ENCODE measurements at regions not wholly inside any gene's neighbourhood (a gene's known extent, or its start where the extent isn't known, plus 50 kb on each side); places are given as distances from the start of the nearest gene placed in this dataset.
"Not testable (repeated sequence)": the region's sequence is repeated elsewhere in the genome, so short reads cannot be mapped to it uniquely, and the experiment has no call there.

GRCh38 chr6:57730726-57731125 is 413.3 kb downstream of the PRIM2 start:
- H3K79me2 ChIP-seq (ENCODE audit: control insufficient read depth, insufficient read depth, low read length); H3K4me2 ChIP-seq (ENCODE audit: control insufficient read depth, insufficient read depth); H3K27ac ChIP-seq (ENCODE audit: control insufficient read depth, insufficient read depth); RAD21 ChIA-PET (ENCODE audit: unreplicated experiment); H3K4me3 ChIP-seq; CTCF ChIA-PET; H3K27me3 ChIP-seq (replicated peaks in 1 of 2; ENCODE audit: control insufficient read depth in 2 of 2, insufficient read depth in 2 of 2, low read length in 1 of 2); ATAC-seq; DNase-seq (ENCODE audit: low read depth, low spot score); SMC1A ChIA-PET (ENCODE audit: uncharacterized antibody, unreplicated experiment); in situ Hi-C loops (cut with MboI); FAIRE-seq; H3K9ac ChIP-seq (ENCODE audit: control insufficient read depth, insufficient read depth, low read length); BruUV-seq (replicated peaks); H3K4me1 ChIP-seq (ENCODE audit: control insufficient read depth, insufficient read depth, low read length); H3K9me3 ChIP-seq (replicated peaks; ENCODE audit: control insufficient read depth, insufficient read depth, low read length); H2AFZ ChIP-seq (ENCODE audit: control insufficient read depth, low read depth, low read length); H3K36me3 ChIP-seq (ENCODE audit: control insufficient read depth in 2 of 2, insufficient read depth in 2 of 2, low read length in 1 of 2); POLR2A ChIA-PET; H4K20me1 ChIP-seq (ENCODE audit: control insufficient read depth, insufficient read depth); intact Hi-C loops (cut with micrococcal nuclease; ENCODE audit: unreplicated experiment): not testable (repeated sequence)
- peak; percentile 32; the same call in 1 of the 2 replicates for TF ChIP-seq ZNF384 (IDR thresholded peaks at IDR 0.05; ENCODE audit: borderline replicate concordance, low read depth, low read length)
- WGBS (ENCODE audit: insufficient coverage, insufficient replicate concordance, low lambda C conversion rate, missing lambda C conversion rate), result 50% methylated on average over 4 of the region's 4 CpGs

- POLR2A ChIA-PET; intact Hi-C loops (cut with micrococcal nuclease; ENCODE audit: unreplicated experiment): not testable (repeated sequence)
- 42% methylated on average over 5 of the region's 5 CpGs for WGBS (ENCODE audit: insufficient coverage, insufficient replicate concordance, low lambda C conversion rate, missing lambda C conversion rate)
Observed at GRCh38 chr6:57747716-57748115, 430.3 kb downstream of the PRIM2 start.

GRCh38 chr6:57759850-57760249 is 442.4 kb downstream of the PRIM2 start:
- ATAC-seq; POLR2A ChIA-PET; H3K9me3 ChIP-seq (replicated peaks; ENCODE audit: control insufficient read depth, insufficient read depth, low read length); H3K4me3 ChIP-seq; SMC1A ChIA-PET (ENCODE audit: uncharacterized antibody, unreplicated experiment); H4K20me1 ChIP-seq (ENCODE audit: control insufficient read depth, insufficient read depth); CTCF ChIA-PET; FAIRE-seq; H3K4me2 ChIP-seq (ENCODE audit: control insufficient read depth, insufficient read depth); H3K4me1 ChIP-seq (ENCODE audit: control insufficient read depth, insufficient read depth, low read length); H3K79me2 ChIP-seq (ENCODE audit: control insufficient read depth, insufficient read depth, low read length); H3K27ac ChIP-seq (ENCODE audit: control insufficient read depth, insufficient read depth); in situ Hi-C loops (cut with MboI); H3K36me3 ChIP-seq (ENCODE audit: control insufficient read depth in 2 of 2, insufficient read depth in 2 of 2, low read length in 1 of 2); H3K9ac ChIP-seq (ENCODE audit: control insufficient read depth, insufficient read depth, low read length); BruUV-seq (replicated peaks); DNase-seq (ENCODE audit: low read depth, low spot score); RAD21 ChIA-PET (ENCODE audit: unreplicated experiment); H3K27me3 ChIP-seq (replicated peaks in 1 of 2; ENCODE audit: control insufficient read depth in 2 of 2, insufficient read depth in 2 of 2, low read length in 1 of 2); intact Hi-C loops (cut with micrococcal nuclease; ENCODE audit: unreplicated experiment); H2AFZ ChIP-seq (ENCODE audit: control insufficient read depth, low read depth, low read length): not testable (repeated sequence)
- WGBS (ENCODE audit: insufficient coverage, insufficient replicate concordance, low lambda C conversion rate, missing lambda C conversion rate), result 53% methylated on average over 1 of the region's 1 CpG

More at GRCh38 chr6:57747716-57748115, 430.3 kb downstream of the PRIM2 start:
- H3K4me2 ChIP-seq (ENCODE audit: control insufficient read depth, insufficient read depth); H3K4me3 ChIP-seq; H3K27me3 ChIP-seq (replicated peaks in 1 of 2; ENCODE audit: control insufficient read depth in 2 of 2, insufficient read depth in 2 of 2, low read length in 1 of 2); in situ Hi-C loops (cut with MboI); H3K9me3 ChIP-seq (replicated peaks; ENCODE audit: control insufficient read depth, insufficient read depth, low read length); H3K27ac ChIP-seq (ENCODE audit: control insufficient read depth, insufficient read depth); H3K36me3 ChIP-seq (ENCODE audit: control insufficient read depth in 2 of 2, insufficient read depth in 2 of 2, low read length in 1 of 2); H3K79me2 ChIP-seq (ENCODE audit: control insufficient read depth, insufficient read depth, low read length); BruUV-seq (replicated peaks); SMC1A ChIA-PET (ENCODE audit: uncharacterized antibody, unreplicated experiment); H3K9ac ChIP-seq (ENCODE audit: control insufficient read depth, insufficient read depth, low read length); H4K20me1 ChIP-seq (ENCODE audit: control insufficient read depth, insufficient read depth); FAIRE-seq; RAD21 ChIA-PET (ENCODE audit: unreplicated experiment); H3K4me1 ChIP-seq (ENCODE audit: control insufficient read depth, insufficient read depth, low read length); CTCF ChIA-PET; DNase-seq (ENCODE audit: low read depth, low spot score); ATAC-seq; H2AFZ ChIP-seq (ENCODE audit: control insufficient read depth, low read depth, low read length): not testable (repeated sequence)

DNA sequence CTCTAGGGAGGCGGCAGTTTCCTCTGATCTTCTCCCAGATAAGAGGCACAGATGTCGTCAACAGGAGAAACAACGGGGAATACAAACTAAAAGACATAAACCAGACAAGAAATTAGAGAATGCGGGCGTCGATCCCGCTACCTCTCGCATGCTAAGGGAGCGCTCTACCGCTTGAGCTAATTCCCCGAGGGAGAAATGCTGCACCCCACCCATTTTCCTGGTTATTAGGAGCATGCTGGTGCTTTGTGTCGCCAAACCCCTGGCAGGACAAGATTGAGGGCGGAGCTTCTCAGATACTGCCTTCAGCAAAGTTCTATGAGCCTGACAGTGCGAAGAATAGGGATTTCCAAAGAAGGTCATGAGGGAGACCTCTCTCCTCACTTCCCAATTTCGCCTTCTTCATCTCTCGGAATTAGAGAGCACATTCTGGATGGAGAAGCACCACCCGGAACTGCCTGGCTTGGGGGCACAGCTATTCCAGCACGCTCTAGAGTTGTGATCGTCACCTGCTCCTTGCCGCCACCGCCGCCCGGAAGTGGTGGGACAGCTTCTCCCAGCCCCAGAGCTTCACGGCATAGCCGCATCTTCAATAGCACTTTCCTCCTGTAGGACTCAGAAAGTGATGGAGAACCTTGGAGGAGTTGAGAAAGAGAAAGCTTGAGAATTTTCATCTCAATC is 475.4 kb downstream of the PRIM2 start:
- 34% methylated on average over 16 of the region's 25 CpGs for WGBS (ENCODE audit: insufficient coverage, insufficient replicate concordance, low lambda C conversion rate, missing lambda C conversion rate)
- H3K79me2 ChIP-seq (ENCODE audit: control insufficient read depth, insufficient read depth, low read length); H3K4me3 ChIP-seq; DNase-seq (ENCODE audit: low read depth, low spot score); H3K36me3 ChIP-seq (ENCODE audit: control insufficient read depth in 2 of 2, insufficient read depth in 2 of 2, low read length in 1 of 2); BruUV-seq (replicated peaks); intact Hi-C loops (cut with micrococcal nuclease; ENCODE audit: unreplicated experiment); H3K9me3 ChIP-seq (replicated peaks; ENCODE audit: control insufficient read depth, insufficient read depth, low read length); POLR2A ChIA-PET; in situ Hi-C loops (cut with MboI); H3K4me1 ChIP-seq (ENCODE audit: control insufficient read depth, insufficient read depth, low read length); H3K9ac ChIP-seq (ENCODE audit: control insufficient read depth, insufficient read depth, low read length); H3K27me3 ChIP-seq (replicated peaks in 1 of 2; ENCODE audit: control insufficient read depth in 2 of 2, insufficient read depth in 2 of 2, low read length in 1 of 2); FAIRE-seq; RAD21 ChIA-PET (ENCODE audit: unreplicated experiment); H2AFZ ChIP-seq (ENCODE audit: control insufficient read depth, low read depth, low read length); ATAC-seq; SMC1A ChIA-PET (ENCODE audit: uncharacterized antibody, unreplicated experiment); CTCF ChIA-PET; H3K27ac ChIP-seq (ENCODE audit: control insufficient read depth, insufficient read depth); H4K20me1 ChIP-seq (ENCODE audit: control insufficient read depth, insufficient read depth): not testable (repeated sequence)
- 0 out of 2 replicates have a peak overlapping the region, but pooled peaks have one; percentile 9 for H3K4me2 ChIP-seq (ENCODE audit: control insufficient read depth, insufficient read depth)
